GM23248 (cell line): ENCODE measurements at regions not wholly inside any gene's neighbourhood (a gene's known extent, or its start where the extent isn't known, plus 50 kb on each side); places are given as distances from the start of the nearest gene placed in this dataset.

ENCODE experiments used
- EZH2 ChIP-seq: fragments of 200-600 bp; sonication (generic); IDR thresholded peaks from 2 replicates; pipeline ENCODE4 v1.6.1; 2018; ENCODE audit warnings: antibody characterized with exemption, mild to moderate bottlenecking; ENCODE audit not compliant: insufficient read depth, poor library complexity, severe bottlenecking
- EZH2phosphoT487 ChIP-seq: fragments of 200-600 bp; sonication (generic); IDR thresholded peaks from 2 replicates; pipeline ENCODE4 v1.6.1; 2018; ENCODE audit warnings: antibody characterized with exemption, moderate library complexity, mild to moderate bottlenecking, low read depth; ENCODE audit not compliant: insufficient read depth

- TF ChIP-seq EZH2 (no peak), EZH2phosphoT487 (no peak)
Observed at GRCh38 chr11:93278976-93279375, 51.6 kb upstream of the DEUP1 start.
